CD4-positive, alpha-beta T cell (primary cell): ENCODE measurements at regions not wholly inside any gene's neighbourhood (a gene's known extent, or its start where the extent isn't known, plus 50 kb on each side); places are given as distances from the start of the nearest gene placed in this dataset.

Experiments
- ATAC-seq: fragments of 200-7000 bp; cut with Tn5 transposase; one replicate; pipeline ENCODE4 v1.10.0; 2022; ENCODE audit warnings: mild to moderate bottlenecking; ENCODE audit not compliant: poor library complexity
- CTCF ChIA-PET: fragments of 350-600 bp; sonication (Branson Sonifier 250); formaldehyde crosslinking; loops from one replicate; lab custom pipeline; 2021; ENCODE audit warnings: antibody characterized with exemption, inconsistent platforms; lab: Charles Lee
- POLR2A ChIA-PET: fragments of 350-600 bp; sonication (Branson Sonifier 250); formaldehyde crosslinking; loops from one replicate; lab custom pipeline; 2021; ENCODE audit warnings: antibody characterized with exemption, inconsistent platforms; lab: Charles Lee
- DNase-seq, 14 experiments: peaks; one replicate each; pipeline ENCODE4 v3.0.0-alpha.2; 2013 to 2020; ENCODE audit warnings: mixed read lengths in 2 of 14
- H3K27ac ChIP-seq, 2 donors: one replicate each; pipeline versions ENCODE4 v1.5.1 to v1.7.0; 2013; ENCODE audit warnings: low read length in 2 of 2, low read depth in 1 of 2, mild to moderate bottlenecking in 1 of 2
- H3K27me3 ChIP-seq, 2 experiments: 1 replicate in 1 of 2; 2 replicates in 1 of 2; pipeline versions ENCODE4 v1.6.1 to v1.7.0; 2013; ENCODE audit warnings: low read length in 2 of 2, control low read depth in 1 of 2, mild to moderate bottlenecking in 1 of 2, moderate library complexity in 1 of 2; ENCODE audit not compliant: insufficient read depth in 2 of 2, control insufficient read depth in 1 of 2
- H3K36me3 ChIP-seq: one replicate; pipeline ENCODE4 v1.6.1; 2013; ENCODE audit warnings: low read length, control low read depth; ENCODE audit not compliant: insufficient read depth
- H3K4me1 ChIP-seq: one replicate; pipeline ENCODE4 v1.6.1; 2013; ENCODE audit warnings: low read length, control low read depth; ENCODE audit not compliant: insufficient read depth
- H3K4me3 ChIP-seq: one replicate; pipeline ENCODE4 v1.5.1; 2013; ENCODE audit warnings: mild to moderate bottlenecking, low read length, moderate library complexity
- H3K9me3 ChIP-seq, 2 experiments: 1 replicate in 1 of 2; 2 replicates in 1 of 2; pipeline versions ENCODE4 v1.6.1 to v1.7.0; 2013; ENCODE audit warnings: low read length in 2 of 2, mild to moderate bottlenecking in 2 of 2, control low read depth in 1 of 2, moderate library complexity in 1 of 2; ENCODE audit not compliant: control insufficient read depth in 1 of 2, insufficient read depth in 1 of 2
- H3K27ac Mint-ChIP-seq: one replicate; pipeline ENCODE4 v1.8.0; 2020; ENCODE audit warnings: mixed read lengths
- H3K27me3 Mint-ChIP-seq: one replicate; pipeline ENCODE4 v1.8.0; 2021; ENCODE audit warnings: mixed read lengths
- H3K36me3 Mint-ChIP-seq: one replicate; pipeline ENCODE4 v1.8.0; 2021; ENCODE audit warnings: low read depth, mixed read lengths
- H3K4me1 Mint-ChIP-seq: one replicate; pipeline ENCODE4 v1.8.0; 2021; ENCODE audit warnings: low read depth, mixed read lengths
- H3K4me3 Mint-ChIP-seq: one replicate; pipeline ENCODE4 v1.8.0; 2020; ENCODE audit warnings: mild to moderate bottlenecking, mixed read lengths
- H3K9me3 Mint-ChIP-seq: one replicate; pipeline ENCODE4 v1.8.0; 2020; ENCODE audit warnings: mixed read lengths
- CTCF ChIP-seq: fragments of 200-600 bp; IDR thresholded peaks from one replicate; pipeline ENCODE4 v1.8.0; 2022; ENCODE audit warnings: antibody characterized with exemption, mild to moderate bottlenecking
- intact Hi-C, 2 experiments: fragments of 100-400 bp; cut with DNase I in 1 of 2; cut with micrococcal nuclease in 1 of 2; formaldehyde crosslinking; loops; one replicate each; pipeline versions ENCODE4 v1.15.1 to v1.9.0; 2023 to 2025; cut with DNase I, micrococcal nuclease

GRCh38 chrX:45912316-45912715 is 632.9 kb downstream of the ZNF674 start:
- Histone ChIP-seq H3K36me3 (no peaks in the 10 kb centered on the region), H3K4me1 (no peaks in the 10 kb centered on the region), H3K4me3 (no peak overlapping the region), H3K9me3 (no peaks in the 10 kb centered on the region), H3K27me3 (no peaks in the 10 kb centered on the region), H3K27ac (no peak overlapping the region)
- Mint-ChIP-seq H3K36me3 (no peaks in the 10 kb centered on the region), H3K27ac (no peak overlapping the region), H3K4me3 (no peak overlapping the region), H3K9me3 (no peaks in the 10 kb centered on the region), H3K4me1 (no peaks in the 10 kb centered on the region), H3K27me3 (no peaks in the 10 kb centered on the region)
- ChIA-PET CTCF (no interaction called here), POLR2A (no interaction called here)
- intact Hi-C loops: no loop called here
- TF ChIP-seq CTCF: no peak
- ATAC-seq (no peak), DNase-seq (no peak)

- Mint-ChIP-seq H3K4me3 (no peak overlapping the region), H3K27ac (no peak overlapping the region), H3K27me3 (no peaks in the 10 kb centered on the region), H3K4me1 (no peaks in the 10 kb centered on the region), H3K9me3 (no peaks in the 10 kb centered on the region), H3K36me3 (no peaks in the 10 kb centered on the region)
- Histone ChIP-seq H3K4me1 (no peaks in the 10 kb centered on the region), H3K27me3 (no peaks in the 10 kb centered on the region), H3K4me3 (no peak overlapping the region), H3K9me3 (no peaks in the 10 kb centered on the region), H3K36me3 (no peaks in the 10 kb centered on the region), H3K27ac (no peak overlapping the region)
- no peak for DNase-seq
- CTCF ChIA-PET: no interaction called here
- POLR2A ChIA-PET: interaction anchor here (0.6 kb wide), 1 partner anchor 48 kb away, joined by 3 read pairs; no protein-coding TSS in a partner anchor
- TF ChIP-seq CTCF: no peak
- ATAC-seq: no peak
- intact Hi-C loops: no loop called here
These were observed 637.4 kb downstream of the ZNF674 start for GRCh38 chrX:45907786-45908185.

GRCh38 chrX:45903781-45904201 is 641.4 kb downstream of the ZNF674 start:
- Mint-ChIP-seq H3K4me3 (no peak overlapping the region), H3K4me1 (no peaks in the 10 kb centered on the region), H3K27me3 (no peaks in the 10 kb centered on the region), H3K27ac (no peak overlapping the region), H3K36me3 (no peaks in the 10 kb centered on the region), H3K9me3 (no peaks in the 10 kb centered on the region)
- Histone ChIP-seq H3K4me3 (no peak overlapping the region), H3K36me3 (no peaks in the 10 kb centered on the region), H3K27ac (no peak overlapping the region), H3K4me1 (no peaks in the 10 kb centered on the region), H3K27me3 (no peaks in the 10 kb centered on the region), H3K9me3 (no peaks in the 10 kb centered on the region)
- intact Hi-C loops: no loop called here
- DNase-seq: no peak
- ChIA-PET POLR2A (no interaction called here), CTCF (no interaction called here)
- no peak for ATAC-seq
- TF ChIP-seq CTCF: no peak
